ENCODE measurements at regions not wholly inside any gene's neighbourhood (a gene's known extent, or its start where the extent isn't known, plus 50 kb on each side); places are given as distances from the start of the nearest gene placed in this dataset.

DNA sequence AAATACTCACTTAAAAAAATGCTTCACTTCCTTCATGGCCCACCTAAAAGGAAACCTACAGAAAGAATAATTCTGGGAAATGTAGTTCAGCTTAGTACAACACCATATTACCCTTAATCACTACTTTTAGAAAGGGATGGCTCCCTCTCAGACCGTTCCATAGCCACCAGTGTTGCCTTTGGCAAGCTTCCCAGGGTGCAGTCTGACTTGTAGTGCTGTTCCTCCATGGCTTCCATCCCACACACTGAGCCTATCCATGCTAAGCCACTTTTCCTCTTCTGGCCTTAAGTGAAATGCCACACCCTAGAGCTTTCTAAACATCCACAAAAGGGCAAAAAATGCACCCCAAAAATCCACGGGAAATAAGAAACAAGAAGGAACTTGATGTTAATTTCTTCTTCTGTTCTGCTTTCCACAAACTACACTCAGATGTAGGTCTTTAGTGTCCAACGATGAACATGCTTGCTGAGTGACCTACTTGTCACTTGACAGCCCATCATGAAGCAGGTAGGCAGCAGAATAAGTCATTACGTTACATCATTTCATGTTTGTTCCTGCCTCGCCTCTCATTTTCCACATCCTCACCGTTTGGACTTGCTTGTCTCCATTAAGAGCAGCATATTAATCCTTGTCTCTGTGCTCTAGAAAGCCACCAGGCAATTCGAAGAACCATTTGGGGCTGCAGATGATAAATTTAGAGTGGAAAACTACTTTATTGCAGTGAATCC is 391.1 kb upstream of the GRAMD2B start:
- 68% methylated on average over 3 of the region's 7 CpGs for WGBS (ENCODE audit: insufficient coverage)
- Mint-ChIP-seq H3K36me3 (no peaks in the 10 kb centered on the region), H3K27ac (no peak overlapping the region), H3K4me3 (no peak overlapping the region), H3K9me3 (peaks cover 22 to 26% (median 24%) of the 10 kb centered on the region in 3 donors), H3K4me1 (no peaks in the 10 kb centered on the region), H3K27me3 (no peaks in the 10 kb centered on the region)
- no peak overlapping the region for H3K27ac ChIP-seq (ENCODE audit: low read length)
- H3K4me3 ChIP-seq (ENCODE audit: control insufficient read depth in 1 of 2, extremely low read depth in 1 of 2, low read length in 1 of 2), result no peak overlapping the region
- H3K4me1 ChIP-seq (ENCODE audit: control insufficient read depth in 1 of 2, extremely low read depth in 1 of 2, insufficient read depth in 2 of 2, low read length in 2 of 2), result no peaks in the 10 kb centered on the region
- no peaks in the 10 kb centered on the region for H3K9me3 ChIP-seq
- ChIA-PET CTCF (no interaction called here), POLR2A (no interaction called here)
- no peak for DNase-seq
- ATAC-seq (replicated peaks in 1 of 4), result no peak
- H3K27me3 ChIP-seq (replicated peaks in 1 of 2; ENCODE audit: control insufficient read depth in 2 of 2, extremely low read depth in 1 of 2, insufficient read depth in 2 of 2, low read length in 1 of 2), result no peaks in the 10 kb centered on the region
- no peaks in the 10 kb centered on the region for H3K36me3 ChIP-seq (ENCODE audit: control insufficient read depth in 2 of 2, extremely low read depth in 1 of 2, insufficient read depth in 1 of 2, low read length in 1 of 2)

GRCh38 chr5:126043688-126044087 is 379.5 kb upstream of the GRAMD2B start:
- ATAC-seq (replicated peaks in 1 of 4) (no peak), DNase-seq (no peak)
- Mint-ChIP-seq H3K9me3 (peaks cover 0 to 9% (median 3%) of the 10 kb centered on the region in 3 donors), H3K4me3 (no peak overlapping the region), H3K4me1 (no peaks in the 10 kb centered on the region), H3K27me3 (no peaks in the 10 kb centered on the region), H3K27ac (no peak overlapping the region), H3K36me3 (no peaks in the 10 kb centered on the region)
- H3K9me3 ChIP-seq, result no peaks in the 10 kb centered on the region
- ChIA-PET POLR2A (no interaction called here), CTCF (no interaction called here)
- H3K36me3 ChIP-seq (ENCODE audit: control insufficient read depth in 2 of 2, extremely low read depth in 1 of 2, insufficient read depth in 1 of 2, low read length in 1 of 2), result no peaks in the 10 kb centered on the region
- H3K27ac ChIP-seq (ENCODE audit: low read length), result no peak overlapping the region
- 84% methylated on average over 5 of the region's 5 CpGs for WGBS (ENCODE audit: insufficient coverage)
- no peaks in the 10 kb centered on the region for H3K4me1 ChIP-seq (ENCODE audit: control insufficient read depth in 1 of 2, extremely low read depth in 1 of 2, insufficient read depth in 2 of 2, low read length in 2 of 2)
- no peaks in the 10 kb centered on the region for H3K27me3 ChIP-seq (replicated peaks in 1 of 2; ENCODE audit: control insufficient read depth in 2 of 2, extremely low read depth in 1 of 2, insufficient read depth in 2 of 2, low read length in 1 of 2)
- H3K4me3 ChIP-seq (ENCODE audit: control insufficient read depth in 1 of 2, extremely low read depth in 1 of 2, low read length in 1 of 2), result no peak overlapping the region

DNA sequence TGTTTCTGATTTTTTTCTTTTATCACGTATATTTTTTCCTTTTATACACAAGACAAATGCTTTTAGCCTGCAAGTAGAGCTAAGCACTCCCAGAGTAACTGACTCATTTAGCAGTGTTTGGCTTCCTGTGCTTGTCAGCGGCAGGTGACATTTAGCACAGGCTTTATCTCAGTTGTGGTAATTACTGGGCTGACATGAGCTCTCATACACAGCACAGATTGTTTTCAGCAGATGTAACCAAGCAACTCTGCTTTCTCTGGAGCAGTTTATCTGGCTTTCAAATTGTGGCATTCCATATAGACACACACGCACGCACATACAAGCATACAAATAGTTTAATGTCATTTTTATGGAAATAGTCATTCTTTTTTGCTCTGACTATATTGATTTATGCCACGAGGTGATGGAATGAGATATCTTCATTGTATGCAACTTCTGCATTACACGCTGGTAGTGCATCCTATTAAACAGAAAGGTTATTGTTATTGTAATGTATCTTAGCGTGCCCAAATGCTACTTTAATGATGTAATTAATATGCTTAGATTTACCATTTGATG is 379.0 kb upstream of the GRAMD2B start:
- Mint-ChIP-seq H3K27me3 (no peaks in the 10 kb centered on the region), H3K27ac (no peak overlapping the region), H3K36me3 (no peaks in the 10 kb centered on the region), H3K4me1 (no peaks in the 10 kb centered on the region), H3K9me3 (peaks cover 0 to 9% (median 3%) of the 10 kb centered on the region in 3 donors), H3K4me3 (no peak overlapping the region)
- no peak overlapping the region for H3K4me3 ChIP-seq (ENCODE audit: control insufficient read depth in 1 of 2, extremely low read depth in 1 of 2, low read length in 1 of 2)
- no peaks in the 10 kb centered on the region for H3K9me3 ChIP-seq
- CTCF ChIA-PET, result no interaction called here
- POLR2A ChIA-PET, result no interaction called here
- H3K27ac ChIP-seq (ENCODE audit: low read length), result no peak overlapping the region
- ATAC-seq (replicated peaks in 1 of 4), result no peak
- no peaks in the 10 kb centered on the region for H3K4me1 ChIP-seq (ENCODE audit: control insufficient read depth in 1 of 2, extremely low read depth in 1 of 2, insufficient read depth in 2 of 2, low read length in 2 of 2)
- no peaks in the 10 kb centered on the region for H3K36me3 ChIP-seq (ENCODE audit: control insufficient read depth in 2 of 2, extremely low read depth in 1 of 2, insufficient read depth in 1 of 2, low read length in 1 of 2)
- WGBS (ENCODE audit: insufficient coverage), result 33% methylated on average over 1 of the region's 7 CpGs
- no peaks in the 10 kb centered on the region for H3K27me3 ChIP-seq (replicated peaks in 1 of 2; ENCODE audit: control insufficient read depth in 2 of 2, extremely low read depth in 1 of 2, insufficient read depth in 2 of 2, low read length in 1 of 2)
- DNase-seq, result no peak

DNA sequence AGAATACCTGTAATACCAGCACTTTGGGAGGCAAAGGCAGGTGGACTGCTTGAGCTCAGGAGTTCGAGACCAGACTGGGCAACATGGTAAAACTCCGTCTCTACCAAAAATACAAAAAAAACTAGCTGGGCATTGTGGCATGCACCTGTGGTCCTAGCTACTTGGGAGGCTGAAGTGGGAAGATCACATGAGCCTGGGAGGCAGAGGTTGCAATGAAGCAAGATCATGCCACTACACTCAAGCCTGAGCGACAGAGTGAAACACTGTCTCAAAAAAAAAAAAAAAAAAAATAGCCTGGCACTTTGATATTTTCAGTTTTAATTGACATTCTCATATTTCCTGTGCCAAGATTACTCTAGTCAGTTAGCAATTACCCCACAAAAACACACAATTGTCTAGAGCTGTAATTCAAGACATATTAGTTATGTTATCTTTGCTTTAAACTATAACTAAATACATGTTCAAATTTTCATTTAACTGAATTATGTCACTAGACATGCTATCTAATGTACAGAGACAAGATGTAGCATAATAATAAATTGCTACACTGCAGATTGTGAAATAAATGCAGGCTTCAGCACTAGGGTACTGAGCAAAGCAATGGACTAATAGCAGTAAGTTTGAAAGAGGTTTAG is 378.2 kb upstream of the GRAMD2B start:
- H3K27ac ChIP-seq (ENCODE audit: low read length), result no peak overlapping the region
- Mint-ChIP-seq H3K27ac (no peak overlapping the region), H3K9me3 (peaks cover 3 to 12% (median 3%) of the 10 kb centered on the region in 3 donors), H3K36me3 (no peaks in the 10 kb centered on the region), H3K4me1 (no peaks in the 10 kb centered on the region), H3K4me3 (no peak overlapping the region), H3K27me3 (no peaks in the 10 kb centered on the region)
- no CpG with 5 or more reads among the region's 3 CpGs for WGBS (ENCODE audit: insufficient coverage)
- H3K4me3 ChIP-seq (ENCODE audit: control insufficient read depth in 1 of 2, extremely low read depth in 1 of 2, low read length in 1 of 2), result no peak overlapping the region
- CTCF ChIA-PET, result no interaction called here
- POLR2A ChIA-PET, result no interaction called here
- no peaks in the 10 kb centered on the region for H3K9me3 ChIP-seq
- no peaks in the 10 kb centered on the region for H3K4me1 ChIP-seq (ENCODE audit: control insufficient read depth in 1 of 2, extremely low read depth in 1 of 2, insufficient read depth in 2 of 2, low read length in 2 of 2)
- ATAC-seq (replicated peaks in 1 of 4) (no peak), DNase-seq (no peak)
- H3K36me3 ChIP-seq (ENCODE audit: control insufficient read depth in 2 of 2, extremely low read depth in 1 of 2, insufficient read depth in 1 of 2, low read length in 1 of 2), result no peaks in the 10 kb centered on the region
- H3K27me3 ChIP-seq (replicated peaks in 1 of 2; ENCODE audit: control insufficient read depth in 2 of 2, extremely low read depth in 1 of 2, insufficient read depth in 2 of 2, low read length in 1 of 2), result no peaks in the 10 kb centered on the region

- Mint-ChIP-seq H3K9me3 (peaks cover 3 to 12% (median 3%) of the 10 kb centered on the region in 3 donors), H3K27me3 (no peaks in the 10 kb centered on the region), H3K4me1 (no peaks in the 10 kb centered on the region), H3K27ac (no peak overlapping the region), H3K4me3 (no peak overlapping the region), H3K36me3 (no peaks in the 10 kb centered on the region)
- no peaks in the 10 kb centered on the region for H3K36me3 ChIP-seq (ENCODE audit: control insufficient read depth in 2 of 2, extremely low read depth in 1 of 2, insufficient read depth in 1 of 2, low read length in 1 of 2)
- no peak overlapping the region for H3K27ac ChIP-seq (ENCODE audit: low read length)
- no peak overlapping the region for H3K4me3 ChIP-seq (ENCODE audit: control insufficient read depth in 1 of 2, extremely low read depth in 1 of 2, low read length in 1 of 2)
- no CpG with 5 or more reads among the region's 6 CpGs for WGBS (ENCODE audit: insufficient coverage)
- POLR2A ChIA-PET, result interaction anchor here in 1 of 2 donors (0.5 kb wide), 1 partner anchor 223 kb away, joined by 4 read pairs; no protein-coding TSS in a partner anchor
- ATAC-seq (replicated peaks in 1 of 4), result no peak
- H3K27me3 ChIP-seq (replicated peaks in 1 of 2; ENCODE audit: control insufficient read depth in 2 of 2, extremely low read depth in 1 of 2, insufficient read depth in 2 of 2, low read length in 1 of 2), result no peaks in the 10 kb centered on the region
- no peaks in the 10 kb centered on the region for H3K9me3 ChIP-seq
- H3K4me1 ChIP-seq (ENCODE audit: control insufficient read depth in 1 of 2, extremely low read depth in 1 of 2, insufficient read depth in 2 of 2, low read length in 2 of 2), result no peaks in the 10 kb centered on the region
- CTCF ChIA-PET, result no interaction called here
- DNase-seq, result no peak
These were observed 376.9 kb upstream of the GRAMD2B start for GRCh38 chr5:126046318-126046717.

DNA sequence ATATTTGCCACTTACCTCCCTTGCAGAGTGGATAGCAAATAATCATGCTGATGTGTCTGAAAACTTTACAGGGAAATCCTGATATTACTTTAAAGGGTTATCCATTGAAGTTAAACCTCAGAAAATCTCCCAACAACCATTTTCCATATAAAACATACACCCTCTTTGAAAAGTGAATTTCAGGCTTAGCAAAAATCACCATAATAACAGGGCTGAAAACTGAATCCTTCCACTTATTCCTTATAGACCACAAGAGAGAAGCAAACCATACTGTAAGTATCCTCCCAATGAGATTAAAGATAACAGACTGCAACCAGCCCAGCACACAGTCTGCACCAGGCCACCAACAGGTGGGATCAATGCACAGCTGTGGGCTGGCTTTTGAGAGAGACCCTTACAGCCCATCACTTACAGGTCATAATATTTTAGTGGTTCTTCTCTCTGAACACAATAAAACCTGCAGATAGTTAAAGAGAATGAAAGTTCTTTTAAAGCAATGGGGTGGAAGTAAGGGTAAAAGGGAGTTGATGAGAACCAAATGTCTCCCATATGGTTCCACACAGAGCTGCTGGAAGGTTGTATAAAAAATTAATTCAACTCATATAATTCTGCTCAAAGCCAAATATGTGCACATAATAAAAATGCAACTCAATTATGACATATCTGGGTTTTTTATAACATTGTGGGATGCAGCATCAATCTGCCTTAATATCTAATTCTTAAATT is 376.2 kb upstream of the GRAMD2B start:
- H3K36me3 ChIP-seq (ENCODE audit: control insufficient read depth in 2 of 2, extremely low read depth in 1 of 2, insufficient read depth in 1 of 2, low read length in 1 of 2), result no peaks in the 10 kb centered on the region
- POLR2A ChIA-PET, result no interaction called here
- H3K27me3 Mint-ChIP-seq, result no peaks in the 10 kb centered on the region
- no peaks in the 10 kb centered on the region for H3K4me1 Mint-ChIP-seq
- no peaks in the 10 kb centered on the region for H3K27me3 ChIP-seq (replicated peaks in 1 of 2; ENCODE audit: control insufficient read depth in 2 of 2, extremely low read depth in 1 of 2, insufficient read depth in 2 of 2, low read length in 1 of 2)
- H3K27ac ChIP-seq (ENCODE audit: low read length), result no peak overlapping the region
- DNase-seq, result no peak
- H3K9me3 ChIP-seq, result no peaks in the 10 kb centered on the region
- no peak for ATAC-seq (replicated peaks in 1 of 4)
- H3K9me3 Mint-ChIP-seq, result peaks cover 3 to 12% (median 3%) of the 10 kb centered on the region in 3 donors
- H3K4me3 ChIP-seq (ENCODE audit: control insufficient read depth in 1 of 2, extremely low read depth in 1 of 2, low read length in 1 of 2), result no peak overlapping the region
- CTCF ChIA-PET, result no interaction called here
- H3K36me3 Mint-ChIP-seq, result no peaks in the 10 kb centered on the region
- H3K27ac Mint-ChIP-seq, result no peak overlapping the region
- H3K4me1 ChIP-seq (ENCODE audit: control insufficient read depth in 1 of 2, extremely low read depth in 1 of 2, insufficient read depth in 2 of 2, low read length in 2 of 2), result no peaks in the 10 kb centered on the region
- no peak overlapping the region for H3K4me3 Mint-ChIP-seq

All from T-cell (primary cell).